ENCODE measurements at regions not wholly inside any gene's neighbourhood (a gene's known extent, or its start where the extent isn't known, plus 50 kb on each side); places are given as distances from the start of the nearest gene placed in this dataset.
A peak's percentile ranks its signal among the peaks of the same experiment; 100 is the strongest.

DNA sequence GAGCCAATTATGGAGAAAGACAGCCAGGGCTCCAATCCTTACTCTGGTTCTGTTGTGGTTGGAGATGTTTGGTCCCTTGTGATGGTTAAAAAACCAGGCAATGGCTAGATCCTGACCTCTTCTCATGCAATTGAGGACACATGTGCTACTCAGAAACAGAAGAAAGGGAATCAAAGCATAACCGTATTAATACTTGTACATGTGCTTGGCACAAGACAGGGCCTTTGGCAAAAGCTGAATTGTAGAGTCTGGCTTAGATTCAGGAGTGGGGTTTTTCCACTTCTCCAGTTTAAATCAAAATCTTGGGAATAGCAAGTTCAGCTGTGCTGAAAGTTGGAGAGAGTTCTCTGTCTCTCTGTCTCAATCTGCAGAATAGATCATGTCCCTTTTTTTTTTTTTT is 80.1 kb upstream of the E2F8 start:
- peaks cover 2% of the 10 kb centered on the region for H3K27me3 Mint-ChIP-seq (ENCODE audit: unreplicated experiment)
- TF ChIP-seq, protein P1, sequence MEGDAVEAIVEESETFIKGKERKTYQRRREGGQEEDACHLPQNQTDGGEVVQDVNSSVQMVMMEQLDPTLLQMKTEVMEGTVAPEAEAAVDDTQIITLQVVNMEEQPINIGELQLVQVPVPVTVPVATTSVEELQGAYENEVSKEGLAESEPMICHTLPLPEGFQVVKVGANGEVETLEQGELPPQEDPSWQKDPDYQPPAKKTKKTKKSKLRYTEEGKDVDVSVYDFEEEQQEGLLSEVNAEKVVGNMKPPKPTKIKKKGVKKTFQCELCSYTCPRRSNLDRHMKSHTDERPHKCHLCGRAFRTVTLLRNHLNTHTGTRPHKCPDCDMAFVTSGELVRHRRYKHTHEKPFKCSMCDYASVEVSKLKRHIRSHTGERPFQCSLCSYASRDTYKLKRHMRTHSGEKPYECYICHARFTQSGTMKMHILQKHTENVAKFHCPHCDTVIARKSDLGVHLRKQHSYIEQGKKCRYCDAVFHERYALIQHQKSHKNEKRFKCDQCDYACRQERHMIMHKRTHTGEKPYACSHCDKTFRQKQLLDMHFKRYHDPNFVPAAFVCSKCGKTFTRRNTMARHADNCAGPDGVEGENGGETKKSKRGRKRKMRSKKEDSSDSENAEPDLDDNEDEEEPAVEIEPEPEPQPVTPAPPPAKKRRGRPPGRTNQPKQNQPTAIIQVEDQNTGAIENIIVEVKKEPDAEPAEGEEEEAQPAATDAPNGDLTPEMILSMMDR (IDR thresholded peaks at IDR 0.05; ENCODE audit: unreplicated experiment): no peak
- no peaks in the 10 kb centered on the region for H3K36me3 Mint-ChIP-seq (ENCODE audit: low read depth, unreplicated experiment)
- H3K27ac Mint-ChIP-seq (ENCODE audit: unreplicated experiment): no peak overlapping the region
- no peaks in the 10 kb centered on the region for H3K9me3 Mint-ChIP-seq (ENCODE audit: unreplicated experiment)
- H3K4me3 Mint-ChIP-seq (ENCODE audit: unreplicated experiment): no peak overlapping the region
- no peak for DNase-seq (ENCODE audit: low spot score)
- no peaks in the 10 kb centered on the region for H3K4me1 Mint-ChIP-seq (ENCODE audit: unreplicated experiment)

DNA sequence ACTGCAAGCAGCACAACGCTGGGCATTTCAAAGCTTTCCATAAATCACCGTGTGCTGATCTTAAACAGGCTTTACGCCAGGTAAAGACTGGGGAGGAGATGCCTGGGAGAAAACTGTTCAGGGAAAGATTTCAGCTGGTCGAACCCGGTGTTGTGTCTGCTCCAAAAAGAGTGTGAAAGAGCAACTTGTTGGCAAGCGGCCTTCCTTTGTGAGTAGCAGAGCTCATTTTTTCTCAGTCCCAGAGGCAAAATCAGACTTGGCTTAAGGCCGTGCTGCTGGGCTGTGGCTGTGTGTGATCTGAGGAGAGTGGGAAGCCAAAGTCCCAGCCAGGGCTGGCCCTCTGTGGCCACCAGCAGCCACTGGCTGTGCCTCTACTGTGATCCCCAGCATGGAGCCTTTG is 75.7 kb upstream of the E2F8 start:
- Mint-ChIP-seq H3K4me3 (ENCODE audit: unreplicated experiment) (no peak overlapping the region), H3K27me3 (ENCODE audit: unreplicated experiment) (peaks cover 3% of the 10 kb centered on the region), H3K27ac (ENCODE audit: unreplicated experiment) (no peak overlapping the region), H3K9me3 (ENCODE audit: unreplicated experiment) (no peaks in the 10 kb centered on the region), H3K4me1 (ENCODE audit: unreplicated experiment) (no peaks in the 10 kb centered on the region), H3K36me3 (ENCODE audit: low read depth, unreplicated experiment) (no peaks in the 10 kb centered on the region)
- TF ChIP-seq, protein P1 (IDR thresholded peaks at IDR 0.05; ENCODE audit: unreplicated experiment): no peak
- DNase-seq (ENCODE audit: low spot score): no peak

DNA sequence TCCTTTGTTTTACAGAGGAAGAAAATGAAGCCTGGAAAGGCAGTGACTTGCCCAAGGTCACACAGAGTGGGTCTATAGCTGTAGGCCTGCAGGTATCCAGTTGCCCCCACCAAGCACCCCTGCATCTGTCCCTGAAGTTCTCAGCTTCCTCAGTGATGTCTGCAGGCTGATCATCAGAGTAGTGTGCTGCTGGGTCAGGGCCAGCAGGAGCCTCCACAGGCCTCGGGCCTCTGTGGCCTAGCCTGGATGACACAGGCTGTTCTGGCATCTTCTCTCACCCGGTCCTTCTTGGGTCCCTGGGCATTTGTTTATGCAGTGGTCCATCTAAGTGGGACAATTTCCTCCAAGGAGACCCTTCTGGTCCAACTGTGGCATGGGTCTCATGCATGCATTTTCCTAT is 74.8 kb upstream of the E2F8 start:
- Mint-ChIP-seq H3K27ac (ENCODE audit: unreplicated experiment) (no peak overlapping the region), H3K27me3 (ENCODE audit: unreplicated experiment) (peaks cover 3% of the 10 kb centered on the region), H3K9me3 (ENCODE audit: unreplicated experiment) (no peaks in the 10 kb centered on the region), H3K4me1 (ENCODE audit: unreplicated experiment) (no peaks in the 10 kb centered on the region), H3K36me3 (ENCODE audit: low read depth, unreplicated experiment) (no peaks in the 10 kb centered on the region), H3K4me3 (ENCODE audit: unreplicated experiment) (no peak overlapping the region)
- TF ChIP-seq, protein P1 (IDR thresholded peaks at IDR 0.05; ENCODE audit: unreplicated experiment): no peak
- DNase-seq (ENCODE audit: low spot score): no peak

- no peaks in the 10 kb centered on the region for H3K9me3 Mint-ChIP-seq (ENCODE audit: unreplicated experiment)
- peaks cover 5% of the 10 kb centered on the region for H3K27me3 Mint-ChIP-seq (ENCODE audit: unreplicated experiment)
- no peak overlapping the region for H3K4me3 Mint-ChIP-seq (ENCODE audit: unreplicated experiment)
- TF ChIP-seq, protein P1 (IDR thresholded peaks at IDR 0.05; ENCODE audit: unreplicated experiment): no peak
- DNase-seq (ENCODE audit: low spot score): no peak
- H3K27ac Mint-ChIP-seq (ENCODE audit: unreplicated experiment): no peak overlapping the region
- H3K4me1 Mint-ChIP-seq (ENCODE audit: unreplicated experiment): no peaks in the 10 kb centered on the region
- H3K36me3 Mint-ChIP-seq (ENCODE audit: low read depth, unreplicated experiment): no peaks in the 10 kb centered on the region
Observed at GRCh38 chr11:19313140-19313539, 72.4 kb upstream of the E2F8 start.

DNA sequence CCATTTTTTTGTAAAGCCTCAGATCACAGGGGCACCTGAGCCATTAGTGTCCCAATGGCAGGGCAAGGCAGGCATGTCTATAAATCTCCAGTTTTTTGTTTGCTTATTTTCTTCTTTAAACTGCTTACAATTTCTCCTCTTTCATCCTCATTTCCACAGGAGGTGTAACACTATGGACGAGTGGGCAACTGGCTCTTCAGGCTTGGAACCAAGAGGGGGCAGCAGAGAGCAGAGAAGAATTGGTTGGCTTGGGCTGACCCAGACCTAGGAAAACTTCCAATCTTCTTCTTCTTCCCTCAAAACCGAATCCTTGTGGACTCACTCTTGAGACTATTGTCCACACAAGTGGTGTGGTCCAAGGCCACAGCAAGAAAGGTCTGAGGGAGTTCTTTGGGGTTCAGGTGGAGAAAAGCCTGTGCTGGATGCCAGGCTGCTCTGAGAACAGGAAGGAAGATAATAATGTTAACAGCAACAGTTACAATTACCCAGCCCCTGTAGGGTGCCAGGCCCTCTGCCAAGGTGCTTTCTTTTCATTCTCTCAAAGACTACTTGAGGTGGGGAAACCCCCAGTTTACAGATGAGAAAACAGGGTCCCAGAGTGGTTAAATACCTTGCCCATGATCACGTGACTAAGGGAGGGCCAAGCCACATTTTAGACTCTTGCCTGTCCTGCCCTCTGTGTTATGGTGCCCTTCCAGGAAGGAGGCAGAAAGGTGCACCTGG is 70.7 kb upstream of the E2F8 start:
- Mint-ChIP-seq H3K9me3 (ENCODE audit: unreplicated experiment) (no peaks in the 10 kb centered on the region), H3K4me1 (ENCODE audit: unreplicated experiment) (no peaks in the 10 kb centered on the region), H3K36me3 (ENCODE audit: low read depth, unreplicated experiment) (no peaks in the 10 kb centered on the region)

More for the DNA sequence above, 70.7 kb upstream of the E2F8 start:
- H3K27me3 Mint-ChIP-seq (ENCODE audit: unreplicated experiment): peaks cover 5% of the 10 kb centered on the region
- no peak overlapping the region for H3K27ac Mint-ChIP-seq (ENCODE audit: unreplicated experiment)
- no peak overlapping the region for H3K4me3 Mint-ChIP-seq (ENCODE audit: unreplicated experiment)
- DNase-seq (ENCODE audit: low spot score): peak; percentile 84
- TF ChIP-seq, protein P1 (IDR thresholded peaks at IDR 0.05; ENCODE audit: unreplicated experiment): peak; percentile 85
